GM21381 (cell line): ENCODE measurements at regions not wholly inside any gene's neighbourhood (a gene's known extent, or its start where the extent isn't known, plus 50 kb on each side); places are given as distances from the start of the nearest gene placed in this dataset.

Experiments used
- ATAC-seq: cut with Tn5 transposase; IDR thresholded peaks from one replicate; pipeline ENCODE4 v1.9.1; 2021; ENCODE audit warnings: mild to moderate bottlenecking, moderate library complexity; ENCODE audit not compliant: unreplicated experiment

- no peak for ATAC-seq
Observed at GRCh38 chr3:22908989-22909507, 294.1 kb upstream of the UBE2E2 start.

GRCh38 chr3:22916933-22917332 lies 286.2 kb upstream of the UBE2E2 start:
- ATAC-seq: no peak

- ATAC-seq: no peak
Observed at GRCh38 chr3:22920006-22920405, 283.1 kb upstream of the UBE2E2 start.

- peak; percentile 66 for ATAC-seq
Observed at GRCh38 chr3:22922317-22922716, 280.8 kb upstream of the UBE2E2 start.

- no peak for ATAC-seq
Observed at GRCh38 chr3:22923711-22924110, 279.4 kb upstream of the UBE2E2 start.

- no peak for ATAC-seq
Observed at GRCh38 chr3:22928216-22929110, 274.7 kb upstream of the UBE2E2 start.

GRCh38 chr3:22933051-22933840 lies 269.9 kb upstream of the UBE2E2 start:
- no peak for ATAC-seq

- ATAC-seq: no peak
Observed at GRCh38 chr3:22933841-22934116, 269.3 kb upstream of the UBE2E2 start.

- no peak for ATAC-seq
Observed at GRCh38 chr3:22935040-22935439, 268.1 kb upstream of the UBE2E2 start.

- no peak for ATAC-seq
Observed at GRCh38 chr3:22937536-22937935, 265.6 kb upstream of the UBE2E2 start.

- no peak for ATAC-seq
Observed at GRCh38 chr3:22938739-22939138, 264.4 kb upstream of the UBE2E2 start.

- ATAC-seq: no peak
Observed at GRCh38 chr3:22939349-22939748, 263.8 kb upstream of the UBE2E2 start.

GRCh38 chr3:22940285-22940684 lies 262.8 kb upstream of the UBE2E2 start:
- no peak for ATAC-seq

- no peak for ATAC-seq
Observed at GRCh38 chr3:22942981-22943380, 260.1 kb upstream of the UBE2E2 start.

GRCh38 chr3:22947851-22948250 lies 255.3 kb upstream of the UBE2E2 start:
- no peak for ATAC-seq

- ATAC-seq: no peak
Observed at GRCh38 chr3:22951910-22952309, 251.2 kb upstream of the UBE2E2 start.

- no peak for ATAC-seq
Observed at GRCh38 chr3:22952860-22953259, 250.3 kb upstream of the UBE2E2 start.

- ATAC-seq: peak; percentile 89
Observed at GRCh38 chr3:22959593-22959992, 243.5 kb upstream of the UBE2E2 start.

- ATAC-seq: peak; percentile 49
Observed at GRCh38 chr3:22960105-22960984, 242.8 kb upstream of the UBE2E2 start.

GRCh38 chr3:22962244-22962643 lies 240.9 kb upstream of the UBE2E2 start:
- no peak for ATAC-seq

- no peak for ATAC-seq
Observed at GRCh38 chr3:22966349-22966748, 236.8 kb upstream of the UBE2E2 start.
